DOHH2 (cell line): ENCODE measurements at regions not wholly inside any gene's neighbourhood (a gene's known extent, or its start where the extent isn't known, plus 50 kb on each side); places are given as distances from the start of the nearest gene placed in this dataset.

Experiments
- CTCF ChIP-seq: fragments of 200-600 bp; sonication (generic); IDR thresholded peaks from one replicate; pipeline ENCODE4 v1.5.1; 2014; ENCODE audit warnings: antibody characterized with exemption, mild to moderate bottlenecking, low read depth, low read length; ENCODE audit not compliant: poor library complexity, severe bottlenecking
- EZH2phosphoT487 ChIP-seq: fragments of 200-600 bp; sonication (generic); IDR thresholded peaks from 2 replicates; pipeline ENCODE4 v1.6.1; 2017; ENCODE audit warnings: borderline replicate concordance, mild to moderate bottlenecking, antibody characterized with exemption, low read length, moderate library complexity, mixed read lengths

DNA sequence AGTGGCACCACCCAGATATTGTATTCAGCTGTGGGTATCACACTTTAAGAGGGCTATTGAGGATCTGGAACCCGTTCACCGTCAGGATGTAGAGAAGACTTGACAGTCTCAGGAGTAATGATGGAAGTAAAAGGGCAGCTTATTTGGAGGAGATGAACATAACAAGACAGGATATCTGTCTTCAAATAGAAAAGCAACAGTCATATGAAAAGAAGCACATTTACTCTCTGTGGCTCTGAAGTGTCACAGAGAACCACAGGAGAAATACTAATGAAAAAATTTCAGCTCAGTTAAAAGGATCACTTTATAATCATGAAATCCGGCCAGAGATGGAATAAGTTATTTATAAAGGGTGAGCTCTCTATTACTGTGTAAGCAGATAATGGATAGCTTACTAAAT lies 200.8 kb downstream of the FAM76B start:
- TF ChIP-seq CTCF (no peak), EZH2phosphoT487 (no peak)
